ENCODE measurements at regions not wholly inside any gene's neighbourhood (a gene's known extent, or its start where the extent isn't known, plus 50 kb on each side); places are given as distances from the start of the nearest gene placed in this dataset.
"Not testable (repeated sequence)": the region's sequence is repeated elsewhere in the genome, so short reads cannot be mapped to it uniquely, and the experiment has no call there.

GRCh38 chr15:98529205-98530145 is 118.9 kb upstream of the IGF1R start:
- no peak for DNase-seq

- no peak for DNase-seq
These were observed 117.8 kb upstream of the IGF1R start for GRCh38 chr15:98530570-98530969.

GRCh38 chr15:98532063-98532462 is 116.3 kb upstream of the IGF1R start:
- DNase-seq = no peak

GRCh38 chr15:98536976-98537375 is 111.4 kb upstream of the IGF1R start:
- DNase-seq = no peak

- no peak for DNase-seq
These were observed 110.8 kb upstream of the IGF1R start for GRCh38 chr15:98537516-98538060.

GRCh38 chr15:98541519-98541918 is 106.8 kb upstream of the IGF1R start:
- no peak for DNase-seq

GRCh38 chr15:98543237-98543636 is 105.1 kb upstream of the IGF1R start:
- no peak for DNase-seq

GRCh38 chr15:98546329-98546728 is 102.0 kb upstream of the IGF1R start:
- no peak for DNase-seq

- no peak for DNase-seq
These were observed 101.1 kb upstream of the IGF1R start for GRCh38 chr15:98547275-98547674.

- DNase-seq = no peak
These were observed 100.6 kb upstream of the IGF1R start for GRCh38 chr15:98547741-98548138.

- DNase-seq = peak in 1 of 2 experiments; percentile 19
These were observed 100.0 kb upstream of the IGF1R start for GRCh38 chr15:98548139-98548971.

GRCh38 chr15:98549003-98549402 is 99.3 kb upstream of the IGF1R start:
- no peak for DNase-seq

GRCh38 chr15:98549741-98550140 is 98.6 kb upstream of the IGF1R start:
- no peak for DNase-seq

- DNase-seq = not testable (repeated sequence)
These were observed 98.0 kb upstream of the IGF1R start for GRCh38 chr15:98550363-98550762.

GRCh38 chr15:98551936-98552562 is 96.3 kb upstream of the IGF1R start:
- DNase-seq = no peak

- no peak for DNase-seq
These were observed 93.8 kb upstream of the IGF1R start for GRCh38 chr15:98554272-98555172.

GRCh38 chr15:98555173-98555515 is 93.2 kb upstream of the IGF1R start:
- DNase-seq = no peak

- DNase-seq = no peak
These were observed 92.0 kb upstream of the IGF1R start for GRCh38 chr15:98556321-98556720.

GRCh38 chr15:98560338-98560737 is 88.0 kb upstream of the IGF1R start:
- no peak for DNase-seq

- DNase-seq = no peak
These were observed 87.0 kb upstream of the IGF1R start for GRCh38 chr15:98561169-98561941.

GRCh38 chr15:98562331-98562937 is 85.9 kb upstream of the IGF1R start:
- DNase-seq = no peak
